HG02870 (cell line): ENCODE measurements at regions not wholly inside any gene's neighbourhood (a gene's known extent, or its start where the extent isn't known, plus 50 kb on each side); places are given as distances from the start of the nearest gene placed in this dataset.

Source experiments
- ATAC-seq: cut with Tn5 transposase; IDR thresholded peaks from one replicate; pipeline ENCODE4 v1.9.1; 2021; ENCODE audit warnings: mild to moderate bottlenecking, moderate library complexity; ENCODE audit not compliant: unreplicated experiment

DNA sequence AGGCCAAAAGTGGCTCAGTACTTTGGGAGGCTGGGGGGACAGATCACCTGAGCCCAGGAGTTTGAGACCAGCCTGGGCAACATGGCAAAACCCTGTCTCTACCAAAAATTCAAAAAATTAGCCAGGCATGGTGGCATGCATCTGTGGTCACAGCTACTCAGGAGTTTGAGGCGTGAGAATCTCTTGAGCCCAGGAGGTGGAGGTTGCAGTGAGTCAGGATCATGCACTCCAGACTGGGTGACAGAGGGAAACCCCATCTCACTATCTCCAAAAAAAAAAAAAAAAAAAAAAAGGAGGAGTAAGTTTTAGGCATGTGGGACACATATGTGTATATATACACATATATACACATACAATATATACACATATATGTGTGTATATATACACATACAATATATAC lies 165.3 kb upstream of the DPYD start:
- ATAC-seq, result no peak

DNA sequence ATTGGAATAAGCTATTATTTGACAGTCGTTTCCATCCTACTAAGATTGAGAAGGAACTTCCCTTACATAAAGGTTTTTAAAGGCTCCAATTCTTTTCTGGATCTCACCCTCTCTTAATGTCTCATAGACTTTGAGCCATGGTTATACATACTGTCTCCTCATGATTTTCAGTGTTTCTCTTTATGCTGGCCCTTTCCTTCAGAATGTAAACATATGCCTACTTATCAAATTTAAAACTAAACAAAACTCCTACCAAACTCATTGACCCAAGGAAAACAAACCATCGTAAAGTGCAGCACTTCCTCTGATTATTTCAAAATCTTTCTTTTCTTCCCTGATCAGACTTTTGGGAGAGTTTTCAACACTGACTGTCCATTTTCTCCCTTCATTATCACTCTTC lies 163.4 kb upstream of the DPYD start:
- ATAC-seq, result no peak

DNA sequence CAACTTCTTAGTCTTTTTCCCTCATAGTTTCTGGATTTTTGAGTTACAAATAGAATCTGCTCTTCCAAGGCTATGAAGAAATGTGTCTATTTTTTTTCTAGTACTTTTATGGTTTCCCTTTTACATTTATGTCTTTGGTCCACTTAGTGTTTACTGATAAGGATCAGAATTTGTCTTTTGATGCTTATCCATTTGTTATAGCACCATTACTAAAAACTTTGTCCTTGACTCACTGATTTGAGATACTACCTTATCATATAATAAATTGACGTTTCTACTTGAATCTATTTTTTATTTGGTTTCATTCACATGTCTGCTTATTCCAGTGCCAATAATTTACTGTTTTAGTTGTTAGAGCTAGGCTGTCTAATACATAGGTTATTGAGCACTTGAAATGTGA lies 161.1 kb upstream of the DPYD start:
- no peak for ATAC-seq

DNA sequence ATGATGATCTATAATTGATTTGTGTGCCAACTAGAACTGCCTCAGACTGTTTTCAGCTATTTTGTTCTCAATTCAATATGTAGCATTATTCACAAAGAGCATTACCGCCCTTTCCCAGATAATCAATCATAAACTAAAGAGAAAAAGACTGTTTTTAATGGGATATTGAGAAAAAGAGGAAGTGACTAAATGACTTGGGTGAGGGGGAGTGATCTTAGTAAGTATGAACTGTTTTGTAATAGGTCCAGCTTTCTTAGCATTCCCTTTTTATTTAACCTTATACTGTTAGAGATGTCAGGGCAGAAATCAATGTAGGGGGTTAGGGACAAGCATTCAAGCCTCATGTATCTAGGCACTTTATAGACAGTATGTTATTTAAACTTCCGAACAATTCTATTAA lies 157.8 kb upstream of the DPYD start:
- ATAC-seq, result no peak

DNA sequence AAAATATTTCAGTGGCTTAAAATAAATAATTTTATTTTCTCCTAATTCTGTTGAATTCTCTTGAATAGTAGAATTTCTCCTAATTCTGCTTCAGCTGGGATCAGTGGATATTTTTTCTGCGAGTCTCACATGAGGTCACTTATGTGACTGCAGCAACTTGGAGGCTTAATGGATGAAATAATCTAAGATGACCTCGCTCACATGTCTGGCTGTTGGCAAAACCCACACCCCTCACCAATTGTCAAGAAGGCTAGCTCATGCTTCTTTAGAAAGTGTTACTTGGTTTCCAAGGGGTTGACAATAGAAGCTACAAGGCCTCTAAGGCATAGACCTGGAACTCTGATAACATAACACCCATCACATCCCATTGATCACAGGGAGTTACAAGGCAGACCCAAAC lies 156.9 kb upstream of the DPYD start:
- no peak for ATAC-seq

DNA sequence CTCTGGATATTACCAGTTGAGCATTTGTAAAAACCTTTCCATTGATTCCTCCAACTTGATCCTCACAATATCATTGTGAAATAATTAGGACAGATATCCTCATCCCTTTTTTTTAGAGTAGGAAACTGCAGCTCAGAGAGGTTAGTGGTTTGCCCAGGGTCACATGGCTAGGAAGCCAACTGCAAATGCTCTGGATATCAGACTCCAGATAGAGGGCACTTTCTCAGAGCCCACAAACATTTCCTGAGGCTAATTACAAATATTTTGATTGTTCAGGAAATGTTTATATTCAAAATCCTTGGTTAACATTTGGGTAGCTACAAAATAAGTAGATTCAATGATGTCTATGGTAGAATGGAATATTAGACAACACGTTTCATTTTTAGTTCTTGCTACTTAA lies 154.8 kb upstream of the DPYD start:
- no peak for ATAC-seq

DNA sequence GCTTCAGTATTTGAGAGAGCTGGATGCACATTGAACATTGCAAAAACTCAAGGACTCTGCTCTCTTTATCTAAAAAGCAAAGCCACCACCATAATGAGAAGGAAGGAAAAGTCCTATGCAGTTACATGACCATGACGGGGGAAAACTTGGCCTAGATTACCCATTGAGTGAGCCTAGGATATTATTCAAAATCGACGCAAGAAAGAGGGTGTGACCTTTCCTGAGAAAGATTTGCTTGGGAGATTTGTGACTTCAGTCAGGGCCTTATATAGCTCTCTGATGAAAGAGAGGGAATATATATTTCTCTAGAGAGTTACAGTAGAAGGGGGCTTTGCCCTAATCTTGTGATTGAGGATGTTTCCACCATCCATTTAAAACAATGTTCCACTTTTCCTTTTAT lies 153.0 kb upstream of the DPYD start:
- no peak for ATAC-seq

DNA sequence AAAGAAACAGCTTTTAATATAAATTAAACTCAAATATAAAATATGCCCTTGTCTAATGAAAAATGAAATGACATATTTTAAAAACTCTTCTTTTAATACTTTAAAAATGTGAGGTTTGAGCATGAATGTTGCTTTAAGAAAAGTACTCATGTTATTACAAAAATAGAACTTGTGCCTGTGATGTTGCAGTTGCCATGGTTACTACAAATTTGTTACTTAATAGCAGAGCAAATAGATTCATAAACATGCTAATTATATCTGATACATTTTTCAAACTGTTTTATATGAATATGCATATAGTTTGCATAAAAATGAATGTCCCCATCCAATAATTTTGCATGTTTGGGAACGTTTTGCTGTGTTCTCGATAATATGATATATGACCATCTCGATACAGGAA lies 152.3 kb upstream of the DPYD start:
- no peak for ATAC-seq

DNA sequence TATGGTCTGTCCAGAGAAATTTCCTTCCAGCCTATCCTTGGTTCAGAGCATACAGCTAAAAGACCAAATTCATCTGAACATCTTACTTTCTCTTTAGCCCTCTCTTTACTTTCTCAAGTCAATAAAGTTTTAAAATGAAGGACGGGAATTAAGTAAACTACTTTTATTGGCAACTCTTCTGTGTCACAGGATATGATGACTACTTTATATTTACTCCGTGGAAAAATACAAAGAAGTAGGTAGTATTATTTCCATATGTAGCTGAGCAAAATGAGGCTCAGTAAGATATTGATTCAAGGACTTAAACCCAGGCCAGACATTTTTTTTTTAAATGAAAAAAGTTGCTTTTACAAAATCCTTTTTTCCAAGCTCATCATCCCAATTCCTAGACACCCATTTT lies 151.2 kb upstream of the DPYD start:
- ATAC-seq, result no peak

DNA sequence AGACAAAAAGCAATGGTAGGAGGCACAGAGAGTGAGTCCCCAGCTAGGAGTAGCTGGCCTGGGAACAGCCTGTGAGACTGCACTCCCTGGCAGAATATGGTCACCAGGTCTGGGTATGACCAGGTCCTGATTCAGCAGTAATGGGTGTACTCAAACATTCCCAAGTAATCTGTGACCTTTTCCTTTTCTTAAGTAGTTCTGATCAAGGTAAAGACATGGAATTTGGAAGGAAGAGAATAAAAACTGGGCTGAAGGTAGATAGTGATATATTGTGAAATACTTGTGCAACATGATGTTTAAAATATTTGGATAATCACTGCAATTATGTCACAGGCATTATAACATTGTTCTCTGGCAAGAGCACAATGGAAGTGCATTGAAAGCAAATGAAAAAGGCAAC lies 147.2 kb upstream of the DPYD start:
- no peak for ATAC-seq

DNA sequence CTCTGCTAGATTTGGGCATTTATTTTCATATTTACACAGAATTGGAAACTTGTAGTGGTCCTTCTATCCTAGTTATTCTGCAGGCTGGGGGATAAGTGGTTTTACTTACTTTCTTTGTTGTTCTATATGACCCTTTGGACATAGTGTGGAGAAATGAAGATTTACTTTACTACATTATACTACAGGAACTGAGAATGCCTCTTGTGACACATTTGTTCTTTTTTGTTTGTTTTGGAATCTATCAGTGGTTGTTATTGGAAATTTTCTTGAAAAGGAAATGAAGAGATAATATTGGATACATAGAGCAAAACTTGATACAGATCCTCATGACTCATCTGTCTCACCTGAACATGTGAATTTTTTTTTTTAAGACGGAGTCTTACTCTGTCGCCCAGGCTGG lies 146.1 kb upstream of the DPYD start:
- ATAC-seq, result no peak

DNA sequence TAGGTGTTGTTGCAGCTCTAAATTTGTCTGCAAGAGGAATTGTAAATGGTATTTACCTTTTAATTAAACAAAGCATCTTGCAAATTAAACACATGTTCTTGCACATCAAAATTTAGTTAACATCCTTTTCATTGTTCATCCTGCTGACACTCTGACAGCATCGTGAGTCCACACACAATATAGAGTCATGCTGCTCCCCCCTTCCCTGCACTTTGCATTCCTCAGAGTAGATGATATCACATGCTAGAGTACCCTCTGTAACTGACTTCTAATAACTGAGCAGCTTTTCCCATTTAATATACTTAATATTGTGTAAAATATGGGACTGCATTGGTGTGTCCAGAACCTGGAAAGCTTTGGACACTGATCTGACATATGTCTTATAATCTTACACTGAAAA lies 138.8 kb upstream of the DPYD start:
- ATAC-seq, result no peak

DNA sequence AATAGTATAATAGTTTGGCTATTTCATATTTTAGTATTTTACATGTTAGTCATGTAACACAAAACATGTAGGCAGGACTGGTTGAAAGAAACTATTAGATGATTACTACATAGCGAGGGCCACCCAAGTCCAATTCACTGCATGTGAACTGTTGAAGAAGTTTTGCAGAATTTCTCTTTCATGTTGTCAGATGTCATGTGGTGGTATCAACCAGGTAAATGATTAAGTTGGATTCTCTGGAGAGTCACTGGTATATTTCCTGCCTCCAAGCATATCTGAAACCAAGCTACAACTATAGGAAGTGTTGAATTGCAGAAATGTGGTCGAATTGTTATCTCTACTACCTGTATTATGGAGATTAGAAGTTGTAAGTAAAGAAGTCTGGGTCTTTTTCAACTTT lies 137.8 kb upstream of the DPYD start:
- ATAC-seq, result no peak

DNA sequence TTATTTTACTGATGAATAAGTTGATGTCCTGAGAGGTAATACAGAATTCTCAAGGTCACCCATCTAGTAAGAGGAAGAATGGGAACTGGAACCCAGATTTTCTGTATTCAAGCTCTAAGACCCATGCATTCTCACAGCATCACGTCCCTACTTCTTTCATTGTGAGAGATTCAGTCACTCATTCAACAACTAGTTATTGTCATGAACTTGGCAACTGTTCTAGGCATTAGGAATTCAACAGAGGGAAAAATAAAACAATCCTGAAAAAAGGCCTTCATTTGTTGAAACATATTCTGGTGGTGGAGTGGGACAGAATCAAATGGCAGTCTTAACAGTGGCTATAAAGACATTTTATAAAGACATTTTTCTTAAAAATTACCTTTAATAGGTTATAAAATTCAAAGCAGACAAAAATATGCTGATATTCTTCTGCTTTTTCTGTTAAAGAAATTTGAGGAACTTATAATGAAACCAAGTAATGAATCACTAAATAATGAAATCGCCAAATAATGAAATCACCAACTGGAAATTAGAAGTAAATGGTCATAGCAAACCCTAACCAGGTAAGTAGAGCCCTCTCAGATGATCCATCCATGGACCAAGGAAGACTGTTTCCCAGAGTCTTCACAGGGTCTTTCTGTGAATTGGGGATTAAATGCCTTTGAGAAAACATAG lies 136.5 kb upstream of the DPYD start:
- no peak for ATAC-seq

DNA sequence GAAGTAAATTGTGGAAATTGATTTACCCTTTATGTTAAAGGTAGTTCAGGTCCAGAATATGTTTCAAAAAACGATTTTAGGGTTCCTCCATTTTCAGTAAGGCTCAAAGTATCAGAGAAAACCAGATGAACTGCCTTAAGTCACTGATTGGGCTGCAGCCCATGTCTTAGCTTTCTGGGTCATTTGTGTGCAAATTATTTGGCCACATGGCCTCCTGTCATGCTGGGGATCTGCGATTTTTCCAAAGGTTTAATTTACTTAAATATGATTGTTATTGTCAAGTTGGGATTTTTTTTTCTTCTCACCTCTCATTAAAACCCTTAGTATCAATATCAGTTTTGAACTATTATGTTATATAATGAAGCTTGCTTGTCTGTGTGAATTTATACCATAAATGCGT lies 135.9 kb upstream of the DPYD start:
- no peak for ATAC-seq

DNA sequence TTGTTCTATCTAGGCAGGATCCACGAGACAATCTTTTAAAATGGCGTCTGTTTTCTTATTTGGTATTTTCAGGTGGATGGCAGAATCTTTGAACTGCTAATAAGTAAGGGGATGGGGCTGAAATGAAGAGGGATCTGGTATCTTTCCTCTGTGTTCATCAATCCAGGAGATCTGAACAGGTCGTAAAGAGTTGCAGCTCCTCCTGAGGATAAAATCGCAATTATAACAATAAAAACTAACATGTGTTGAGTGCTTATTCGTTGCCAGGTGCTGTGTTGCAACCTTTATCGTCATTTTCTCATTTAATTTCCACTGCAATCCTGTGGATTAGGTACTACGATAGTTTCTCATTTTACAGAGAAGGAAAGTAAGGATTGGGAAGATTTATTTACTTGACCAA lies 134.6 kb upstream of the DPYD start:
- ATAC-seq, result no peak

DNA sequence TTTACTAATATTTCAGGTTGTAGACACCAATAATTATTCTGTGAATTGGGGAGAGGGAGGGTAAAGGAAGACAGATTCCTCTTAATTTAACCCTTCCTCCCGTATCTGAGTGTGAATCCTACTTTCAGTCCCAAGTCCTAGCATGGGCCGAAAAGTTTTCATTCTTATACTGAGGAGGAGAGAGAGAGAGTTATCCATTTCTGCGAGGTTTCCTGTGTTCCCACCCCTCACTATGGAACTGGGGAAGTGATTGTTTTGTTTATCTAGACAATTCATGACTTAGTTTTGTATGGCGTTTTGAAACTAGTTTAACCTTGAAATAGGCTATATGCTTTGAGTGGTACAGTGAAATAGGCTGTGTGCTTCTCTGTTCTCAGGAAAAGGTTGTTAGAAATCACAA lies 134.0 kb upstream of the DPYD start:
- no peak for ATAC-seq

DNA sequence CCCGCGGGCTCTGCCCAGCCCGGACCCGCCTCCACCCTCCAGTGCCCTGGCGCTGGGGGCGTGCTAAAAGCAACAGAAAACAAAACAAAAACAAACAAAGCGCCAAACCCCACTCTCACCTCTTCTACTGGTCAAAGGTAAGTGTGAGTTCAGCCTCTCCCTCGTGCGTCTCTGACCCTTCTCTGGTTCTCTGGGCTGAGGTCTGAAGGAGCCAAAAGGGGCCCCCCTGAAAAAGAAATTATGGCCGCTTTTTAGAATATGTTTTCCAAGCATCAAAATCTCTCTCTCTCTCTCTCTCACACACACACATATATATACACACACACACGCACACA lies 133.5 kb upstream of the DPYD start:
- ATAC-seq, result no peak

DNA sequence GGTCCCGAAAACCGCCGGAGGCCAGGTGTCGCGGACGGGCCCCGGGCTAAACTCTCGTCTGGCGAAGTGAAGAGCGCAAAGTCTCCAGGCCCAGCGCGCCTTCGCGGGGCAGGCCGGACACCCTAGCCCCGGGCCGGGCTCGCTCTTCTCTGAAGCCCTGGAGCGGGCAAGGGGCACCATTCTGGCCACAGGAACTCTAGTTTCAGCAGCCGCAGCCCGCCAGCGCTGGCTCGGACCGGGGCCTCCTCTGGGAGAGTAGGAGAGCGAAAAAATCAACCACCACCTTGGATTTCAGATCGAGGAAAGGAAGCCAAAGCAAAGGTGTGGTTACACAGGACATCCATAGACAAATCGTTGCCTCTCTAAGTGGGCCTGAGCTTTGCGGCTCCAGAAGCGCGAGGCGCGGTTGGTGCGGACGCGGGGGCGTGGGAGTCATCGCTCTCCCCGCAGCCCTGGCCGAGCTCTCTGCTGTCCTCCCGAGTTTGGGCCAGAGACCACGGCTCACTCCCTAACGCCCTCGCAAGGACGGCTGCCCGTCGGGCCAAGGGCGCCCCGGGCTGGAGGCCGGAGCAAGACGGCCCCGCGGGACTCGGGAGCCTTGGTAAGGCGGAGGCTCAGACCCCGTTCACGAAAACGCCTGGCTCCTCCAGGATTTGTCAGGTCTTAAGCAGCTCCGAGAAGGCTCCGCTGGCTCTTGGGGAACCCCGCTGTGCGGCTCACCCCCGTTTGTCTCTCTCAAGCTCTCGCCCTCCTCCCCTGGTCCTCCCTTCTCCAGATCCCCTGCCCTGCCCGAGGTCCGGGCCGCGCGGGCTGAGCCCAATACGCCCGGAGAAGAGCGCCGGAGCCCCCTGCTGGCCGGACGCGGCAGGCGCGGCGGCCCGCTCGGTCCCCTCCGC lies 132.9 kb upstream of the DPYD start:
- ATAC-seq, result peak; percentile 90

DNA sequence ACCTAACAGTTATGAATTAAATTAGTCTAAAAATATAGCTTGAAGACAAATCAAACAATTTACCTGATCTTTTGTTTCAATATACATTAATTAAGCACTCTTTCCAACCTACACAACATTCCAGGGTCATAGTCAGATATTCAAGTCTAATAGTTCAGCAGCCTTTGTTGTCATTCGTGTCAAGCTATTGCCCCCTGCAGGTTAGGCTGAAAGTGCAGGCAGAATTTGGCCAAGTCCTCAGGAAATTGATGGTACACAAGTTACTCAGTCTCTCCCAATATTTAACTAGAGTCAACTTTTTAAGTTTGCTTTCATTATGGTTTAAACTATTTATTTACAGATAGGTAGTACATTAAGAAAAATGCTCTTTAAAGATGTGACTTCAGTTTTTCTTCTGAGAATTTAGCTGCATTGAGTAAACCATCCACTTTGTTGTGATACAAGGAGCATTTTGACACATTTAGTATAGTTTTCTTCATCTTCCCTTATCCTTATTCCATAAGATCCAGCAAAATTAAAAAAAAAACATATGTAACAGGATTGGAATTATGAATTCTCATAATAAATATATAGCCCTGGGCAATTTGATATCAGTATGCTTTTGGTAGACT lies 130.3 kb upstream of the DPYD start:
- peak; percentile 46 for ATAC-seq

DNA sequence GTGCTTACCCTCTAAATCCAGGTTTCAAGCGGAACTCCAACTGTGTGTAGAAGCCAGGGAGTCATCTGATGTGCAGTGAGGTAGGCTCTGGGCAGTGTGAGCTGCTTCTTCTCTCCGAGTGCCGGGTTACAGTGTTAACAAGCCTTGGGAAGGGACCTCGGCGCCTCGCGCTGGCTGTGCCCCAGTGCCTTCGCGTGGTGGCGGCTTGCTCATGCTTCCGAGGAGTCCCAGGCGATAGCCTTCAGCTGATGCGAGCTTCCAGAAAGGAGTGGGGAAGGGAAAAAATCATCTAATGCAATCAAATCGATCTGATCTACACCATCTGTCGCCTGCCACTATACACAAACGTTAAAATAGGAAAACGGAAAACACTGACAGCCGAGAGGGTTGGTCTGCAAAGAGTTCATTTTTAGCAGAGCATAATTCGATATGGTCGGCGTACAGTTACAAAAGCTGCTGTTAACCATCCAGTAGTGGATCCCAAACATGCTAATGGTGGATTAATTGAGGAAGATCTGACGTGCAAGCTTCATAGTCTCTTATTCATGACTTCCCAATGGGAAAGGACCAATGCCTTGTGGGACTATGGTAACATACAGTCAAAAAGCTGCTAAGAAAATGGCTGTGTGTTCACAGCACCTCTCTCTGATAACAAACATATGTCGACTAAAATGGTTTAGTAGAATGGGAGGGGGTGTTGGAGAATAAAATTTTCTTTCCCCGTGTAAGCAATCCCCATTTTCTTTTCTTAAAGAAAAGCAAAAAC lies 128.7 kb upstream of the DPYD start:
- ATAC-seq, result no peak
